ENCODE measurements at regions not wholly inside any gene's neighbourhood (a gene's known extent, or its start where the extent isn't known, plus 50 kb on each side); places are given as distances from the start of the nearest gene placed in this dataset.
A peak's percentile ranks its signal among the peaks of the same experiment; 100 is the strongest.

- no peak for DNase-seq
These were observed 58.9 kb upstream of the NFKB1 start for GRCh38 chr4:102441978-102442911.

DNA sequence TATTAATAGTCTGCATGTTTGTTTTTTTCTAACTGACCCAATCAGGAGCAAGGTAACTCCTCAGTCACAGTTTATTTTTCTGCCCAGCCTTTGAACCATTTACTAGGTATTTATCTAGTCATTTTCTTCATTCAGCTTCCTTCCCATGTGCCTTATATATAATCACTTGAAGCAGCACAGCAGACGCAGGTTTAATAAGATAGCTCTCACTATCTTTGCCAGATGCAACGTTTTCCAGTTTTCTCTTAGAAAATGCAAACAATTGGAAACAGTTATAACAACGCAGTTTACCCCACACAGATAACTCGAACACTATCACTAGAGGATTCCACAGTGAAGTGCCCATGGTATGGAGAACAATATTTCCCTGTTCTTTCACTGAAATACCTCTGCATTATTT, 56.4 kb upstream of the NFKB1 start:
- no peak for DNase-seq

DNA sequence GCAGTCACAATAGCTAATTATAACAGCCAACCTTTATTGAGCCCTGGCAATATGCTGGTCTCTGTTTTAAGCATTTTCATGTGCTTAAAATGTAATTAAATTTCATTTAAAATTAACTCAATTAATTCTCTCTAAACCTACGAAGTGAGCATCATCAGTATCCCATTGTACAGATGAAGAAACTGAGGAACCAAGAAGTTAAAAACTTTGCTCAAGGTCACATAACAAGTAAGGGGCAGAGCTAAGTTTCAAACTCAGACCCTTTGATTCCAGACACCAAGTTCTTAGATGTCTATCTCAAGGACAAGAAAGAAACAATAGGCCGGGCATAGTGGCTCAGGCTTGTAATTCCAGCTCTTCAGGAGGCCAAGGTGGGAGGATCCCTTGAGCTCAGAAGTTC, 55.9 kb upstream of the NFKB1 start:
- DNase-seq: no peak

DNA sequence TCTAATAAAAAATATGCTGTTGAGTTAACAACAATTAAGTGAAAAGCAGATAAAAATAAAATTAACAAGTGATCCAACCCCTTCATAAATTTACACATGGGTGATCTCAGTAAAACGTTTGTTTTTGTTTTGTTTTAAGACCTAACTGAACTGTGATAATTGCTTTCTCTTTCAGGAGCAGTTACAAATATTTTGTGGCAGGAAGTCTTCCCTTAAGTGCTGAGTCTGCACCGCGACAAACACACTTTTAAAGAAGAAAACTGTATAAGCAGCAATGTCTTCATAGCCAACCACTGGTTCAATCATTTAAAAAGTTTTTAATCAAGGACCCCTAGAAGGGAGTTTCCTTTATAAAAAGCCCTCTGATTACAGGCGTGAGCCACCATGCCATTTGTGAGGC, 53.7 kb upstream of the NFKB1 start:
- DNase-seq: peak; percentile 24

DNA sequence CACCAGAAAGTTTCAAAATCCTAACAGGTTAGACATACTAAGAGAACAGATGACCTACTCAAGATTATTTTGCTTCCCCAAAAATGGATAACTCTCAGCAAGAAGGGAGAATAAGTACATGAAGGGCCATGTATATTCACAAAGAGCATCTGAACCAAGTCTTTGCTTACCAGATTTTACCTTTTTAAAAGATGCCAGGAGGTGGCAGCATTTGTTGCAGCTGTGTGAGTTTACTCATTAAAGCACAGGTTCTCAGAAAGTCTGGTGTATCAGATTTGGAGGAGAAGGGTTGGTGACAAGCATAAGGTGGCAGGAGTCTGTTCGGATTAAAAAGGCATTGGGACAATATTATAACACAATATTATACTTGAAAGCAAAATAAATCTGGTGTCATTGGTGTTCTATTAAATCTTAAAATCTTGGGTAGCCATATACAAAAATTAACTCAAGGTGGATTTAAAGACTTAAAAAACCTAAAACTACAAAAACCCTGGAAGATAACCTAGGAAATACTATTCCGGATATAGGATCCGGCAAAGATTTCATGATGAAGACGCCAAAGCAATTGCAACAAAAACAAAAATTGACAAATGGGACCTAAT, 51.3 kb upstream of the NFKB1 start:
- DNase-seq: peak; percentile 82

DNA sequence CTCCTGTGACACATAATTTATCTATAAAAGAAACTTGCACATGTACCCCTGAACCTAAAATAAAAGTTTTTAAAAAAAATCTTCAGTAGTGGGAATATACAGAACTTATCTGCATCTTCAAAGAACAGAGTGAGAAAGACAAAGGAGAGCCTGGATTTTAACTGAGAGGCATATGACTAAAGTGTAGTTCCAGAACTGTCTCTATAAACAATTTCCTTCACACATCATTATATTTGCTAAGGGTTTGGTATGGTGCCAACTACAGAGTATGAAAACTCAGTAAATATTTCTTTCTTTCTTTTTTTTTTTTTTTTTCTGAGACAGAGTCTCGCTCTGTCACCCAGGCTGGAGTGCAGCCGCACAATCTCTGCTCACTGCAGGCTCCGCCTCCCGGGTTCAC, 49.9 kb upstream of the NFKB1 start:
- DNase-seq: no peak
